CD4-positive, alpha-beta T cell treated with Interleukin-4 for 1 hour (primary cell): ENCODE measurements at regions not wholly inside any gene's neighbourhood (a gene's known extent, or its start where the extent isn't known, plus 50 kb on each side); places are given as distances from the start of the nearest gene placed in this dataset.
"Not testable (repeated sequence)": the region's sequence is repeated elsewhere in the genome, so short reads cannot be mapped to it uniquely, and the experiment has no call there.

Experiments
- DNase-seq, 2 donors: peaks; one replicate each; pipeline ENCODE4 v3.0.0-alpha.2; 2020 to 2022

DNA sequence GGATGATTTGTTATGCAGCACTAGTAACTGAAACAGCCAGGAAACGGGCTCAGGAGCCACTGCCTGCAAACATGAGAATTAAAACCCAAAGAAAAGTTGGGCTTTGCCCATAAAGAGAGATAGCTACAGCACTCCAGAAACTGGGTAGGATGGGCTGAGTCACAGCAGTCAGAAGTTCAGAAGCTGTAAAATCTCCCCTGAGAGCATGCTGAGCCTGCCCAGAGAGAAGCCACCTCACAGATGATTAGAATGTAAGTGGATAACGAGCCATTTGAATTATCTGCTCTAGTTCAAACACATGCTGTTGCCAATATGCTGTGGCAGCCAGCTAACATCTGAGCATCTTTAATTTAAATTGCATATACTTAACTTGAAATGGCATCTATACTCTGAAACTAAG, 388.1 kb upstream of the ACVR2A start:
- no peak for DNase-seq

- no peak for DNase-seq
These were observed 392.8 kb upstream of the ACVR2A start for GRCh38 chr2:147451902-147452515.

- no peak for DNase-seq
These were observed 393.9 kb upstream of the ACVR2A start for GRCh38 chr2:147450661-147451510.

DNA sequence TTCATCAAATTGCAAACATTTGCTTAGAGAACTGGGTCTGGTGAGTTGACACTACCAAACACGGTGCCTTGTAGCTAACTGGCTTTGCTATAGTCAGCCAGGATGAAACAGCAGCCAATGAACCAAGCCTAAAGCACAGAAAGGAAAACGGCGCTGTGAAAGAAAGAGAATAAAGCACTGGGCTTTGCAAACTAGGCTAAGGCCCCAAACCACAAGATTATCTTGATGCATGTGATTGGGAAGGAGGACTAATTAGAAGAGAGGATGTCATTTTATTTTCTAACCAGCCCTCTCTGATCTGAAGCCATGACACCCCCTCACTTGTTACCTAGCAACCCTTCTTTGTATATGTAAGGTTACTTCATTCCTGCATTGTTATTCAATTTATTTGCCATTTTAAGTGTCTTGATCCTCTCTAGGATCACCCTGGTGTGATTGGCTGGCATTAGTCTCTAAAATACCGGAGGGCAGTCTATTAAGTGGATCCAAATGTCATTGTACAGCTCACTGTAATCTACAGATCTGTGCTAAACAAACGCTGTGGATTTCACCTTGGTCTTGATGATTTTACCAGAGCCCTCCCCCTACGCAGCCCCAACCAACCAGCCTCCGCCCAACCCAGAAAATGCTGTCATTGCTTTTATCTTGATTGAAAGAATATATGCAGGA, 395.4 kb upstream of the ACVR2A start:
- peak; percentile 25 to 73 for DNase-seq

DNA sequence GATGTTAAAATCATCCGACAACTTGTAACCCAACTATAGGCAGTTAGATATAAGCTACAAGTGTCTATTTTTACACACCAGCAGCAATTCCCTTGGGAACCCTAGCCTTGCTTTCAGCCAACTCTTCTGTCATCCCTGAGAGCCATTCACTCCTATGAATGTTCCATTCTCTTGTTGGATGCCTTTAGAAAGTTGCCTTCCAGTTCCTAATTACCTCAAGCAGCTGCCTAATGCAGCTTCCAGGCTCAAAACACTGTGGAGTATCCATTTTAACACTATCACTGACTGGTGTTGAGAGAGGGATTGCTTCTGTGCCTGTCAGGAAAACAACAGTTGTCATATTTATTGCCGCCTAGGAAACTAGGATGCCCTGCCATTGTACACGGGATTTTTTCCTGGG, 402.0 kb upstream of the ACVR2A start:
- no peak for DNase-seq

GRCh38 chr2:147441182-147441581, 403.6 kb upstream of the ACVR2A start:
- DNase-seq, result no peak

DNA sequence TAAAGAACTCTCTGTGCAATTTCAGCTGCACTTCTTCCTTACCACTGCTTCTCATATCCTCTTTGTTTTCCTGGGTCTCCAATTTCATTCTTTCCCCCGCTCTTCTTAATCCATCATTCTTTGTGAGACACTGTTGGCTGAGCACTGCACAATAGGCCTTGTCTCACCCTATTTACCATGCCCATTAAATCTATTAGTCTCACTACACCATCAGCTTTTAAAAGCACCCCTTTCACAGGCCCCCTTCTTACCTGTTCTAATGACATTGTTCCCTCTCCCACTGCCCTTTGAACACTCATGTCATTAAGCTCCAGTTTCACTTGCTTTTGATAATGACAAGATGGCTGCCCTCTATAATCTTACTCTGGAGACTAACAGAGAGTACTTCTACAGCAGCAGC, 404.1 kb upstream of the ACVR2A start:
- DNase-seq, result no peak

GRCh38 chr2:147439986-147440385, 404.8 kb upstream of the ACVR2A start:
- DNase-seq, result no peak

- DNase-seq, result no peak
These were observed 405.9 kb upstream of the ACVR2A start for GRCh38 chr2:147438882-147439281.

DNA sequence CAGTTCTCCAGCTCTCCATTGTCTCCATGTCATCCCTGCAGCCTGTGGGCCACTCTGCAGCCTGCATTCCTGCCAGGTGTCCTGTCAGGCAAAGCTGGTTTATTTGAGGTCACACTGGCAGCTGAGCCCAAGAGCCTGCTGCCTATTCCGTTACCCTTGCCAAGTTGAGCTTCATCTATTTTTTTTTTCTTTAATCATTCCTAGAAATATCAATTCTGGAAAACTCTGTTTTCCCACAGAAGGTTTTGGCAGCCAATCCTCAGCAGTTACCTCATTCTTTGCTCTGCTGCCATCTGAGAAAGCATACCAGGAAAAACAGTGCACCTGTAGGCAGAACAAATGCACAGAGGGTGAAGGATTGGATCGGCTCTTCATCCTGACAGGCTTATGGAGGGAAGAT, 411.0 kb upstream of the ACVR2A start:
- DNase-seq, result no peak

DNA sequence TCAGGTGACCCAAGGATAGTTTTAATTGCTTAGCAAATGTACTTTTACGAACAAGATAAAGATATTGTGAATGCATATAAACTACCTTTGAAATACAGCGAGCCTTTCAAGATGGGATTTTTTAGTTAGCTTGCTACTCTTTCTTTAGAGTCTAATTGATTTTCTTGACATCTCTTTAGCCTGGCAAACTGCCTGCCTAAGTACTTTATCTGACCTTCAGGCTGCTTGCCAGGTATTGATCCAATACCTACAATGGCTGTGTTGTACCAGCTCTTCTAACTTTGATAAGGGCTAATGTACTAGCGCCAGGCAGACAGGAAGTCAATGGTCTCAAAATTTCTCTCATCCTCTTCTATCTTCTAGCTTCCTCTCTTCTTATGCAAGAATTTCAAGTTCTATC, 414.4 kb upstream of the ACVR2A start:
- no peak for DNase-seq

DNA sequence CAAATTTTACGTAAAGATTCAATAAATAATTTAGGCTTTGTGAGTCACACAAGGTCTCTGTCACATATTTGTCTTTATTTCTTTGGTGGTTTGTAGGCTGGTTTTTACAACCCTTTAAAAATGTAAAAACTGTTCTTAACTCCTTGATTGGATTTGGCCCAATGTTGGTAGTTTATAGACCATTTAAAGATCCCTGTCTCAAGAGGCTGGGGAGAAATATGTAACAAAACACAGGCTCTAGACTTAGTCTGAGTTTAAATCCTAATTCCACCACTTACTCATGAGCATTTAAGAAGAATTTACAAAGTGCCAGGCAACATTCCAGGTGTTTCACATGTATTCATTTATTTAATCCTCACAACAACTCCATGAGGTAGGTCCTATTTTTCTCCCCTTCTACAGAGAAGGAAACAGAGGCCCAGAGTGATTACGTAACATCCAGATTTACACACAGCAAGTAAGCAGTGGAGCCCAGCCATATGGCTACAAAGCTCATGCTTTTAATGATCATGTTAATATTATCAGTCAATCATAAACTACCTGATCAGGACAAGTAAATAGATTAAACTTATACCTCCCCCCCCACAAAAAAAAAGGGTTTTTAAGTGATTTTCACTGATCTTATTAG, 416.6 kb upstream of the ACVR2A start:
- no peak for DNase-seq

DNA sequence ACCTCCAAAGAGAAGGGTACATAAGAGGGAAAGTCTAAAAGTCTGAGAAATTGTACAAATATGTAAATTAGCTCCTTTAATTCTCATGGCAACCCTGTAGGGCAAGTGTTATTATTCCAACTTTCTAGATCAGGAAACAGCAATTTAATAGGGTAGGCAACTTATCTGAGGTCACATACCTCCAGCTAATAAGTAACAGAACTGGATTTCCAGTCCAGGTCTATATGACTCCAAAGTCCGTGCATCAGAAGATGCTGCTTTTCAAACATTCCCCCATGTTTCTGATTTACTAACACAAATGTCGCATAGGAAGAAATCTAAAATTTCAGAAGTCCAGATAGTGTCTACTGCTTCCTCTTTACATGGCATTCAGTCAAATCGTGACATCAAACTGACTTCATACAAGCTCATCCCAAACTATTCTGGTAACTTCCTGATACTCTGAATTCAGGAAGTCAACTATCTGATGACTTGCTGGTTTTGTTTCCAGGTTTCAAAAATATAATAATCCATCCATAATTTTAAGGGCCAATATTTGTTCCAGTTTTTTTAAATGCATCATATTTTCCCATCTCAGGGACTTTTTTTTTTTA, 419.3 kb upstream of the ACVR2A start:
- DNase-seq, result no peak

DNA sequence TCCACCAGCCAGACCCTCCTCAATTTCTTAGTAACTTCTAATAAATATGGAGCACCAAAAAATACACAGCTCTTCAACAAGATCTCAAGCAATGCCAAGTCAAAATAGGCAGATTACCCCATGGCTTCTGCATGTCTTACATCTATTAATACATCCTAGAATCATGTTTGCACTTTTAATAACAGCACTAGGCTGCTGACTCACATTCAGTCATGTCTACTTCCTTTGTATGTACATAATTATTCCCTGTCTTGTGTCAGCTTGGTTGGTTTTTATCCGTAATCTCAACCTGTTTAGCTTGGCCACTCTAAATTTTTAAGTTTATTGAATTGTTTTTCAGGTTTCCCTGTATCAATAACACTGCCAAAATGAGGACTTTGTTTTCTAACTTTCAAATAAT, 420.1 kb upstream of the ACVR2A start:
- DNase-seq, result no peak

DNA sequence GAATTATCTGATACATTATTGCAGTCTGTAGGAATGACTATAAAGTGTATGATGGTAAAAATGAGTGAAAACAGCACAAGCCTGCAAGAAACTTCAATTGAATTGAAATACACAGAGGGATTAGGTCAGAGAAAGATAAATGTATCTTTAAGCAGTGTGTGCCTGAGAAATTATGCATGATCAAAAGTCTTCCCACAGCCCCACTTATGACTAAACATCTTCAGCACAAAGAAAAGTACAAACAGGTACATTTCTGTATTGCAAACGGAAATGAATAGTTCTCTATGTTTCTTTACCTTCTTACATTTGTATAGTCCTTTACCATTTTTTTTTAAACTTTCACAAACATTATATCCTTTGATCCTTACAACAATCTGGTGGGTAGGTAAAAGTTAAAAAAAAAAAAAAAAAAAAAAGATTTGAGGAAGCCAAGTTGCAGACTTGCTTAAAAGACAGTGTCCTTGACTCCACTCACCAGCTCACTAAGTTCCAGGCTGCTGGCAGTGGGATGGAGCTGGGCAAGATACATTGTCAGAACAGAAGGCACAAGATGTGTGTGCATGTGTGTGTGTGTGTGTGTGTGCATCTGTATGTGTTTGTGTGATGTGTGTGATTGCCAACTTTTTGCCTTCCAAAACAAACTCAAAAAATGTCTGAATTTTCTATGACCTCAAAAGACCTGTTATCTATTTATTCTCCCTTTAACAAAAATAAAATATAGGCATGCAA, 423.7 kb upstream of the ACVR2A start:
- DNase-seq, result no peak

- no peak for DNase-seq
These were observed 424.3 kb upstream of the ACVR2A start for GRCh38 chr2:147420517-147420916.

GRCh38 chr2:147416099-147416498, 428.7 kb upstream of the ACVR2A start:
- no peak for DNase-seq

DNA sequence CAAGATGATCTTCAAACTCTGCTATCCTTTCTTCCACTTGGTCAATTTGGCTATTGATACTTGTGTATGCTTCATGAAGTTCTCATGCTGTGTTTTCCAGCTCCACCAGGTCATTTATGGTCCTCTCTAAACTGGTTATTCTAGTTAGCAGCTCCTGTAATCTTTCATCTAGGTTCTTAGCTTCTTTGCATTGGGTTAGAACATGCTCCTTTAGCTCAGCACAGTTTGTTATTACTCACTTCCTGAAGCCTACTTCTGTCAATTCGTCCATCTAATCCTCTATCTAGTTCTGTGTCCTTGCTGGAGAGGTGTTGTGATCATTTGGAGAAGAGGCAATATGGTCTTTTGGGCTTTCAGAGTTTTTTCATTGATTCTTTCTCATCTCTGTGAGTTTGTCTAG, 430.2 kb upstream of the ACVR2A start:
- not testable (repeated sequence) for DNase-seq

DNA sequence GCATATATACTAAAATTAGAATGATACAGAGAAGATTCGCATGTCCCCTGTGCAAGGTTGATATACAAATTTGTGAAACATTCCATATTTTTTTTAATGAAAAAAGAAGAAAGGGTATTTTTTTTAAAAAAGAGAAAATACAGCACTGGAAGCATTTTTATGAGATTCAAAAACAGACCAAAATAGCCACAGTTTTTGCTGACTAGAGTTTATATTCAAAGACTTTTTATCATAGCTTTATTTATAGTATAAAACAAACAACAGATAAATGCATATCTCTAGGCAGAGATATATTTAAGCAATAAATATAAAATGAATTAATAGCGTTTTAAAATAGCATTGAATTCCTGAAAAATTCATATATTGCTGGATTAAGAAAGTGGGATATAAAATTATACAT, 436.5 kb upstream of the ACVR2A start:
- no peak for DNase-seq

DNA sequence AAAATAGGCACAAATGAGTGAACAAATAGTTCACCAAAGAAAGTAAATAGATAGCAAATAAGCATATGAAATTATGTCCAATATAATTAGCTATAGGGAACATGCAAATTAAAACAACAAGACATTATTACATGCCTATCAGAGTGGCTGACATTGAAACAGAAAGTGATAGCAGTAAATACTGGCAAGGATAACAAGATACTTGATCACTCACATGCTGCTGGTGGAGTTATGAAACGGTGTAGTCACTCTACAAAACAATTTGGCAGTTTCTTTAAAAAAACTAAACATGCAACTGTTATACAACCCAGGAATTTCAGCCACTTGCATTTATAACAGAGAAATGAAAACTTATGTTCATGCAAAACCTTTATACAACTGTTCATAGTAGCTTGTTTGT, 439.2 kb upstream of the ACVR2A start:
- peak in 1 of 2 donors; percentile 3 for DNase-seq

DNA sequence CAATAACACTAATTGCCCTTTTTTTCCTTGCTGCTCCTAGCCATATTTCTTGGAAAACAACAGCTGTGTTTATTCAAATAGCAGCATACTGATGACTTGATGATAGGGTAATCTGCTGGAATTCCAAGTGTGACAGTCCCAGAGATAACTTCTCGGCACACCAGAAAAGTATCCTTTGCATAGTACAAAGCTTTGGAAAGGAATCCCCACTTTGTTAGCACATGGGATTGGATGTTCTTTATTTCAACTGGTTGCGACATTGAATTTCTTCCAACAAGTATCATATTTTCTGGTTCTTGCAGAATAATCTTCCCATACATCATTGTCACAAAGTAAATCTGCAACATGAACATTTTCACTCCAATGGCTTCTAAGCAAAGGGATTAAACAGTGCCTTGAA, 445.8 kb upstream of the ACVR2A start:
- no peak for DNase-seq

GRCh38 chr2:147398301-147398700, 446.5 kb upstream of the ACVR2A start:
- DNase-seq, result no peak

- no peak for DNase-seq
These were observed 447.9 kb upstream of the ACVR2A start for GRCh38 chr2:147396890-147397289.
